EL (cell line): ENCODE measurements at regions not wholly inside any gene's neighbourhood (a gene's known extent, or its start where the extent isn't known, plus 50 kb on each side); places are given as distances from the start of the nearest gene placed in this dataset.
A peak's percentile ranks its signal among the peaks of the same experiment; 100 is the strongest.

Experiments
- DNase-seq: peaks from one replicate; pipeline ENCODE4 v3.0.0-alpha.2; 2016

DNA sequence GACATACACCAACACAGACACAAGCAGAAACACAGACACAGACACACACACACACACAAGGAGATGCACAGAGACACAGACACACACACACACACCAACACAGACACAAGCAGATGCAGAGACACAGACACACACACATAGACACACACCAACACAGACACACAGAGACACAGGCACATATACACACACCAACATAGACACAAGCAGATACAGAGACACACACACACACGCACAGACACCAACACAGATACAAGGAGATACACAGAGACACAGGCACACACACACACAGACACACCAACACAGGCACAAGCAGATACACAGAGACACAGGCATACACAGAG lies 347.2 kb upstream of the KLF6 start:
- DNase-seq = no peak

DNA sequence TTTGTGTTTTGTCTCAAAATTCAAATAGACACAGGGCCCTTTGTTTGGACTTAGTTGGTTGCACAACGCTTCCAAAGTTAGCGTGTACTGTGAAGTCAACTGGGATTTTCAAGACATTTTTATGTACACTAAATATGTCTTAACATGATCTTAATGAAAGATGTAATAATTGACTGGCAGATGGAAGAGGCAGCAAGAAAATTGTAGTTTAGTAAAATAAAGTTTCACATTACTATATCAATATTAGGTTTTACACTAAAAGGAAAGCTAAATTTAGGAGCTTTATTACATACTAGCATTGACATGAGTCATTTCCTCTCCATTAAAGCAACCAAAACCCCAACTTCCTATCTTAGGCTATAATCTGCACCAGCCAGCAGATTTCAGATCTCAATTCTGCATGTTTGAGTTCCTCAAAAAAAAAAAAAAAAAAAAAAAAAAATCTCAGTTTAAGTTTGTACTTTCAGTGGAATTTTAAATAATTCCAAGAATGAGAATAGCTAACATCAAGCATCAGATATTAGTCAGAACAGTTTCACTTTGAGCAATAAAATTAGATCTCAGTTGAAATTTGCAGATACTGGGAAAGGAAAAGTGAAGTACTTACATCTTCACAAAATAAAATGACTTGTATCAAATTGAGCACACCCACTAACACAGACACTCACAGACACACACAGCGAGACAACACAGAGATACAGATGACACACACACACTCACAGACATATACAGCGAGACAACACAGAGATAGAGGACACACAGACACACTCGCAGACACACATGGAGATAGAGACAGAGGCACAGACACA lies 346.6 kb upstream of the KLF6 start:
- peak; percentile 88 for DNase-seq

DNA sequence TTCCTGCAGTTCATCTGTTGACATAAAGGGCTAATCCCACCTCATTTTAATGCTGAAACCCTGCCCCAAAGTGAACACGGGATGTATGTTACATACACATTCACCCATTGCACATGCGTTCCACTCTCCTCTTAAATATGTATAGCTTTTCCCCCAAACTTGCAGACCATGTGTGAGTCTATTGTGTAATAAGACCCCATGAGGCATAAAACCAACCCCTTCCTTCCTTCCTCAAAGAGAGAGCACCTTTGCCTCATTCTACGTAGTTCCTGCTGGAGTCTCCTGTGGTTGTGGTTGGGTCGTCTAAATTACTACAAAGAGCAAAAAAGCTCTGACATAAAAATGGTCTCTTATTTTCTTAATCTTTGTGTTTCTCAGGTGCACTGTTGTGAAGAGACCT lies 345.7 kb upstream of the KLF6 start:
- no peak for DNase-seq

DNA sequence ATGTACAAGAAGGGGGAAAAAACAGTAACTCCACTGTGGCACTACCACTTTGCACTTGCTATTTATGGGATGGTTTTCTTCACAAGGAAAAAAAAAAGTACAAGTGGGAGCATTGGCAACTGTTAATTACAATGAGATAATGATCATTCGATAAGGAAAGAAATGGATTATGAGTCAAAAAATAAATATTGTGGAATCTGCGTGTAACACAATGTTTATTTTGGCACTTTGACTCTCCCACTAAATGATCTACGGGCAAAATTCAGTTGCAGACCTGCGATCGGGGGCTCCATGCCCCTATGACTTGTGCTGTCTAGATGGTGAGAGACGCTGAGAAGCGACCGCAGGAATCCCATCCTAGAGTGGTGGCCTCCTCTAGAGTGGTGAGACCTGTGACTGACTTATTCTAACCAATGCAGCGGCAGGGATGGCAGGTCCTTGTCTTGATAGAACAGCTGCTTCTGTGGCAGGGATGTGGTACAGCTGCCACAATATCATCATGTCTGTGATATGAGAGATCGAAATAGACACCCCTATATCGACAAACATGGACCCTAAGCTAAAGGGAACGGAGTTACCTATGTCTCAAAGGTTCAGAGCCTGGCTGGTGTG lies 345.0 kb upstream of the KLF6 start:
- DNase-seq = no peak

DNA sequence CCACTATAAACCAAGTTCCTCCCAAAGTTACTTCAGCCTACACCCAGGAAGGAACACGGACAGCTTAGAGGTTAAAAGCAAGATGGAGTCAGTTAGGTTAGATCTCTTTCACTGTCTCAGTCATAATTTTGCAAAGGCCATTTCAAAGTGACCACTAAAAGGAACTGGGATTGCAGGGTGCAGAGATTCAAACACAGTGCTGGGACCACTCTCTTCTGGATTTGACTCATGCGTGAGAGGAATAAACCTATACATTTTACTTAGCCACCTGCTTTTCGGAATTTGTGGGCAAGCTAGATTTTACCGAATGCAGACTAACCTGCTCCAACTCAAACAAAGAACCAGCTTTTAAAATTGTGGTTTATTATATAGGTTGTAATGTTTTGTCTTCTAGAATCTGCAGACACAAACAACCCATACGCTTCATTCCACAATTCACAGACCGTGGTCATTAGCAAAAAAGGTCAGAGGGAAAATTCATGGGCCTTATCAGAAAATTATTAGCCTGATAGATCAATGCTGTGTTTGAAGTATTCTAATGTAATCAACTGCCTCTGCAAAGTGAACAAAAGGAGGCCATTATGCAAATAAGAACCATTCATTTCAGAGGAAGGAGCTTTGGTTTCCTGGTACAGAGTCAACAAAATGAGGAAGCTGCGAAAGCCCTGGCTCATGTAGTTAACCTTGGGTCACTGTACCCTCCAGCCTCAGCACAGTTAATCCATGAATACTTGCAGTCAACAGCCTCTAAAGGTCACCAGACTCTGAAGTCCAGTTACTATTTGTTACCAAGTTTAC lies 342.7 kb upstream of the KLF6 start:
- DNase-seq = no peak

DNA sequence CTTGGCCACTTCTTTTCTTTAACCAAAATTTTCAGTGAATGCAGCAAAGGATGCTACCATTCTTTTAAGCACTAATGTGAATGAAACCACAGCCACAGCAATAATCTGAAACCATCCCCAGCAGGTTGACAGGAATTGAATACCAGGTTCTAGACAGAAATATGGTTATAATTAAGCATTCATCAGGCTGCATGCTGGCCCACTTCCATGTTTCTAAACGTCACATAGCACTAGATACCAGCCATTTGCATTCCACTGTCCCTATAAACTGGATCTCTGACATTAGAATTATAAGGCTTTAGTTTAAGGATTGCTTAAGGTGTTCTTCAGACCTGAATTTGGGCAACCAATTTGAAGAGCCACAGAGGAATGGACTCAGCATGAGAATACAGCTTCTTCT lies 340.8 kb upstream of the KLF6 start:
- no peak for DNase-seq

DNA sequence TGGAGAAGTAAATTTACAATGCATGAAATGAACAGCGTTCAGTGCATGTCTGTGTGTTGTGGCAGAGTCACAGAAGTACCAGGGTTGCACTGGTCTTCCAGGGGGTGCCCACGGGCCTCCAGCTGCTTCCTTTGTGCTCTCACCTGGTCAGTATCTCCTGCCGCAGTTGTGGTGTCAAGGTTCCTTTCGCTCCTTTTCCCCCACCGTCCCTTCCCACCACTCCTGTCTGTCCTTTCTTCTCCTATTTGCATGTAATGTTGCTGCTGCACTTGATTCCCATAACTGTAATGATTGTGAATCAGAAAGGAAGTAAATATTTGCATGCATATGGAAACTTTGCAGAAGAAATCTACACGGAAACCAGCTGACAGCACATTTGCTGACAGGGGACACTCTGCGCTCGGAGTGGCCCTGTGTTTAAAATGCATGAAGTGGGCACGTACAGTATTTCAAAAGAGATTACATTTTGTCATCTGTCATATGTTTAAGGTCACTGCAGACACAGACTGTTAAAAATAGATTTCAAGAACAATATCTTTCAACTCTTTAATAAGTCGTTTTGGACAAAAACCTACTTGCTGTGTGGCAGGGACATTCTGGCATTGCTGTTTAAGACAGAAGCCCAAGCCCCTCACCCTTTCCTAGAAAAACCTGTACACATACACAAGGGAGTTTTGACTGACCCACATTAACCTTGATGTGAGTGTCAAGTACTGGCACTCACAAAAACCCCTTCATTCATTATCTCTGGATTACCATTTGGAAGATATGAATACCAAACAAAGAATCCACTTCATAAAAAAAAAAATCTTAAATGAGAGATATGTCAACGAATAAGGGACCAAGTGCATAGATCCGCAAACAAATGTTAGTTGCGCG lies 336.7 kb upstream of the KLF6 start:
- DNase-seq = no peak

DNA sequence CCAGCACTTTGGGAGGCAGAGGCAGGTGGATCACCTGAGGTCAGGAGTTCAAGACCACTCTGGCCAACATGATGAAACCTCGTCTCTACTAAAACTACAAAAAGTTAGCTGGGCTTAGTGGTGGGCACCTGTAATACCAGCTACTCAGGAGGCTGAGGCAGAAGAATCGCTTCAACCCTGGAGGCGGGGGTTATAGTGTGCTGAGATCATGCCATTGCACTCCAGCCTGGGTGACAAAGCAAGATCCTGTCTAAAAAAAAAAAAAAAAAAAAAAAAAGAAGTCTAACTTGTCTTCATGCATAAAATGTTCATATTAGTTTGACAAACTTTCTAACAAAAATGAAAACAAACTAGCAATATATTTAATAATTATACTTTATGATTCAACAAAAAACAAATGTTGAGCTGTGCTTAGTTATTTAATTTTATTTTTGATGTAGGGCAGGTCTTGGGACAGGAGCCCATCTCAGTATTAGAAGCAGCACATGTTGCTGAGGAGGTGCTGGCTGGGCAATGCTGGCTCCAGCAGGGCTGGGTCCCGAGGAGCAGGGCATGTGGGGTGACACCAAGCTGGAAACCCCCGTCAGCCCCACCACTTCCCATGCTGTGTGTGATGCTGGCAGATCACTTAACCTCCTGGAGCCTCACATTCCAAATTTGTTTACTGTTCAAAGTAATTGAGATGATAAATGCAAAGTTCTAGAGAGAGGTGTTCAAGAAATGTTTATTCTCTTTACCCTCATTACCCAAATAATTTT lies 335.3 kb upstream of the KLF6 start:
- DNase-seq = no peak

DNA sequence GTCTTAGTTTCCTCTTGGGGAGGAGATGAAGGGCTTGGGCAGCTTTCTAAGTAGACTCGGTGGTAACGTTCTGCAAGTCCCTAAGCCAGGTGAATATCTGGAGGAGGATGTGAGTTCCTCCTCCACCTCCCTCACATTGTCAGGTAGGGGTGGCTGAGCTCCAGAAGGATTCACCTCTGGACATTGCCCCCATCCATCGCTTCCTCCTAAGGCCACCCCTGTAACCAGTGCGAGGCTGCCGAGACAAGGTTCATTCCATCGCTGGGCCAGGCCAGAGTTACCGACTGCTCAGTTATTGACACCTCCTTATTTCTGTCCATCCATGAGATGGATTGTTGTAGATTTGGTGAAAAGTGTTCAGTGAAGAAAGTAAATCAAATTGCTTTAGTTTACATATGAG lies 334.1 kb upstream of the KLF6 start:
- DNase-seq = no peak

DNA sequence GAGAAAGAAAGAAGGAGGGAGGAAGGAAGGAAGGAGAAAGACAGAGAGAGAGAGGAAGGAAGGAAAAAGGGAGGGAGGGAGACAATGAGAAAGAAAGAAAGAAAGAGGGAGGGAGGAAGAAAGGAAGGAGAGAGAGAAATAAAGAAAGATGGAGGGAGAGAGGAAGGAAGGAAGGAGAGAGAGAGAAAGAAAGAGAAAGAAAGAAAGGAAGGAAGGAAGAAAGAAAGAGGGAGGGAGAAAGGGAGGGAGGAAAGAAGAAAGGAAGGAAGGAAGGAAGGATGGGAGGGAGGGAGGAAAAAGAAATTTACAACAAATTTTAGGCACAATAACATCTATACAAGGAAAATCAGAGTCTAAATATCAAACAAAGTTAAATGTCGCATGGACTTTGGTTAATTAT lies 332.6 kb upstream of the KLF6 start:
- DNase-seq = no peak

DNA sequence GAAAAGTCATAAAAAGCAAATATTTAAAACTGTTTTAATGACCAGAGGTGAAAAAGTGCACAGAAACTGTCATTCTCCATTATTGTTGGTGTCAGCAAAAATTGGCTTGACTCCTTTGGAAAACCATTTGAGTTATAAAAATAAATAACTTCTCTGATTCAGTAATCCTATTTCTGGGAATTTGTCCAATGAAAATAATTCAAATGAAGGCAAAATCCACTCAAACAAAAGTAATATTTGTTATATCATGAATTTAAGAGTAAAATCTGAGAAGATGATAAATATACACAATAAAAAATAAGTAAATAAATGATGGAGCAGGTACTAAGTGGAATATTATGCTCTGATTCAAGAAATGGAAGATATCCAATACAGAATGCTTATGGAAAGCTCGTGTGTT lies 326.6 kb upstream of the KLF6 start:
- DNase-seq = peak; percentile 20

DNA sequence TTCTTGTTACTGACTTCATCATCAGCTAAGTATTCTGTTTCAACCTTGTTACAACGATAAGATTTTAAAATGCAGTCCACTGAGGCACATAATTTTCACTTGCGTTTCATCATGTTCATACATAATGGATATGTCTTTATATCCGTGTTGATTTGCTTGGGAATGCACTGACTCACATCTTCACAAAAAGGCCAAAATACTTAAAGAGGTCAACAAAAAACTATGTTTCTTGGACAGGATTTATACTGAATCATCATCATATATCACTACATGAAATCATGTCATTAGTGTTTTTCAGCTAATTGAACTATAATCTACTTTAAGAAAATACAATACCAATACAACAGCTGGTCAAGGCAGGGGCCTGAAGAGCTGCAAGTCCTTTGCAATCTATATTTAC lies 324.5 kb upstream of the KLF6 start:
- DNase-seq = peak; percentile 18

DNA sequence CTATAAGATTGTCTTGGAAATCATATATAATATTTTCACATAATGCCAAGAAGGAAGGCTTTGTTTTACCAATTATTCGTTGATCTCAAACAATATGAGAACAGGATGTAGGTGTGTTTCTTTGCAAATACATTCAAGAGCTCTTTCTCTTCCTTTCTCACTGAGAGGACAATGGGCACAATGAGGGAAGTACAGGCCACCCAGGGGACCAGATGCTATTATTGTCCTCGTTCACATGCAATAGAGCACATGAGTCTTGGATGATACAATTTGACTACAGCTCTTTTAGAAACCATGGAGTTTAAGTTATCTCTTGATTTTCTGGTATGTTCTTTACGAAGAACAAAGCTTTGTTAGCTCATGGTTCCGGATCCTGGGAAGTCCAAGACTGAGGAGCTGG lies 323.7 kb upstream of the KLF6 start:
- DNase-seq = no peak

DNA sequence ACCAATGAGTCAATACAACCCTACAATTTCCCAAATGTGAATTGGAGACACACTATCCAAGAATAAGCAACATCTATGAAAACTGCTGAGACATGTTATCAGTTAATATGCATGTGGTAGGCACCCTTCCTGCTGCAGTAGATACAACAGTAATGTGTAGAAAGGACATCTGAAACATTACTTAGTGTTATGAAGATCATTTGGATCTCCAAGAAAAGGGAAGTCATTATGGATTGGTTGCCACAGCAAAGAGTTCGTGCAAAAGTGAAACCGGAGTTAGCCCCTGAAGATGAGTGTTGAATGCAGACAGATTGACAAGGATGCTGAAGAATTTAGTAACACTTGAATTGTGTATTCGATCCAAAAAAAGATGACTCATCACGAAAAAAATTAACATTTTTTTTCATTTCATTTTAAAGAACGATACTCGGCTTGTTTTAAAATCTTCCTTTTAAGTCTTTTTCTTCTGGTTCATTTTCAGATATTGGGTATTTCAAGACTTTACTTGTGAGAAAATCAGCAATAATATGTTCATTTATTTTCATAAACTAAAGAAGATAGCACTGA lies 322.4 kb upstream of the KLF6 start:
- no peak for DNase-seq

DNA sequence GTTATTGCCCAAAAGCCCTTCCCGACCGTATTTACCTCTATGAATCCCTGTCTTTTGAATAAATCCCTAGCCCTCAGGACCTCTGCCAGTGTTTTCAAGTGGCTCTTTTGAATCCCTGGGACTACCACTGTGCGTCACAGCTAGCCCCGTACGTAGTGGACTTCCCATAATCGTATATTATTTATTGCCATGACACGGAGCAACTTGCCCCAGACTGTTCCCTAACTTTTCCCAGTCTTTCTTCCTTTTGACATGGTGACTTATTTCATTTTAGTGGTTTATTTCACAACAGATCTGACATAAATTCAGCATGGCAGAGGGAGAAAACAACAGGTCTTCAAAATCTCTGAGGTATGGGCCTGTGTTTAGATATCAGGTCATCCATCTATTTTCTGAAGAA lies 318.6 kb upstream of the KLF6 start:
- DNase-seq = no peak

DNA sequence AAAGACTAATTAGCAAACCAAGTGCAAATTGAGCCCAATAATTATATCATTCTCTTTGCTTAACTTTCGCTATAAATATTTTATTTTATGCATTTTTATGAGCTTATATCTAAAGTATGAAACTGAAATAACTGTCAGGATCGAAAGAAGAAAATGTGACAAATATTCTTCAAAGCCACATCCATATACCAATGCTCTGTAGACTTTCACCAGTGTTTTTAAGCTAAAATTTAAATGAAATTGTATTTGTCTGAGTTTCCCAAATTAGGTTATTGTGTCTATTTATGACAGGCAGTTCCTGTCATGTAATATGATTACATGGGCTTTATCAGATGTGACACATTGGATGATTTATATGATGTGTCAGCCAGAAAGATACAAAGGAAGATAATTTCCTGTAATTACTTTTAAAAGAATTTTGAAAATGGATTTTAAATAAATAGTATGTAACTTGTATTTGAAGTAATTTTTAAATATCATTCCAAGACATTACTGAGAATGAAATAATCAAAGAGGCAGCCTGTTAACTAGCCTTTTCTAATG lies 317.9 kb upstream of the KLF6 start:
- no peak for DNase-seq

DNA sequence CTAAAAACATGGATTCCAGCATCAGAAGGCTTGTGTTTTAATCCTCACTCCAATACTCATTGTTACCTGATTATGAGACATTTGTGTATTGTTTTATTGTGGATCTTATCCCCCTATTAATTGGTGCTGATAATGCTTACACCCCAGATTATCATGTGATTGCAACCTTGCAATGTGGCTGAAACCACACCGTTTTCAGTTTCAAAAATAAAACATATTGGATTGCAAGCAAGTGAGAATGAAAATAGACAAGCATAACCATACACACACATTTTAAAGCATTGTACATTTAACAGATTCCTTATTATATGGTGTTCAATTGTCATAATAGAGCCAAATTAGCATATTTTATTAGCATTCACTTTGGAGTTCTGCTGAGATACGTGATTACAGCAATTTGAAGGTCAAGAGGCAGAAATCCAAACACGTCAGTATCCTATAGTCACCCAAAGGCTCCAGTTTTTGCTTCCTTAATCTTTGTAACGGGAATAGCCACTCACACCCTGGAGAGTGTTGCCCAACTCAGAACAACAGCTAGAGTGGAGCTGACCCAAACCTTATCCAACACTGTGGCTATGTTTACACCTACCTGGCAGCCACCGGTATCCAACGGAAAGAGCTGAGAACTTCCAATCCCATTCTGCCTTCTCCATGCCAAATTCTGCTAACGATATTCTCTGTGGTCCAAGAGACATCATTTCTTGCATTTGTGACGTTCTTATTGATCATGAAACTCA lies 317.1 kb upstream of the KLF6 start:
- DNase-seq = no peak

DNA sequence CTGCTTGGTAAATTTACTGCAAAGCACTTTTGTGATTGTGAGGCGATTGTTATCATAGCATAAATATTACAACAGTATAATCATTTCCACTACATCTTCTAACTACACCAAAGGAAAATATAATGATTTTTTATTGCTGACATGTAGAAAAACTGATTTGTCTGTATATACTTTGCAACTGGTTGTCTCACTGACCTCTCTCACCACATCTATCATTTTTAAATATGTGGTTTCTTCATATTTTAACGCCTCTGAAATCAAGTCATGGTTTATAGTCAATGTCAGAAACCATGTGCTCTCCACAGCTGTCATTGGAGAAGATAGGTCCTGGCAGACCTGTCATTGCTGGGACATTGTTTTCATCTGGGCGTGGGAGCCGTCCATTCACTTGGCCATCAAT lies 315.4 kb upstream of the KLF6 start:
- DNase-seq = no peak

DNA sequence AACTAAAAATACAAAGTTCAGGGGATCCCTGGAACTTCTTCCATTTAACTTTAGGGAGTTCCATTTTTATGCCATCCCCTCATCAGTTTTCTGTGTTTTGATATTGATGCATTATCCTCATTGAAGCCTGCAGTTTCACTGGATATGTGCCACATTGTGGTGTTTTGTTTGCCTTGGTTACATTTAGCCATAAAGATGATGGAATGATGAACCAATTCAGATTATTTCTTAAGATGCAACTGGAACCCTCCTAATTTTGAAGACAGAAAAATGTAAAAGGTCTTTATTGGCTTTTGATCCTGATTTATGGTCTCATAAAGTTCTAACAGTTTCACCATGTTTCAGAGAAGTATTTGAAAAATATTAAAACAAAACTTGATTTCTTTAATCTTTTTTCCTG lies 314.2 kb upstream of the KLF6 start:
- DNase-seq = no peak

DNA sequence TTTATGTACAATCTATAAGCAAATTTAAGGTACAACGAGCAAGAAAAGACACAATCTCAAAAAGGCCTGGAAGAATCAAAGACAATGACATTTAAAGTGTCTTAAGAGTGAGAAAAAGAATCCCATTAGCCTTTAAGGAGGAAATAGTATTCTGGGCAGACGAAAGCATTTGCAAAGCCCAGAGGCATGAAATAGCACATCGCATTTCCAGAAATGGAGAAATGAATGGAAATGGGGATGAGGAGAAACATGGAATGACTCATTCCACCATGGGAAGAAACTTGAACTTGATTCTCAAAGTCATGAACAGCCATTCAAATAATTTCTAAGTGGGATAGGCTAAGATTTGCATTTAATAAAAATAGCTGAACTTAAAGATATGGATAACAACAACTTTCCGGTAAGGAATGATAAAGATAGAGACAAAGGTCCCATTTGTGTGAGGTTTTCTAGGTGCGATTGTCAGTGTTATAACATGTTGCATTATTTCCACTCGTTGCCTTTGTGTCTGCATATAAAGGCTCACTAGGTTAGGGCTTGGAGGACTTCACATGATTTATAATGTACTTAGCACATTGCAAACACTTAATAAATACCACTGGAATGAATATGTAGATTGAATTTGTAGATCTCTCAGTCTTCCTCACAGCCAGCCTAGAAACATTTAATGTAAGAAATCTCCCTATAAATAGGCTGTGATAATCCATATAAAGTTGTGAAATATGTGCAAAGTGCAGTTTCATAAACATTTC lies 310.3 kb upstream of the KLF6 start:
- no peak for DNase-seq
